Fibroblast of skin of right quadriceps (primary cell): ENCODE measurements at regions not wholly inside any gene's neighbourhood (a gene's known extent, or its start where the extent isn't known, plus 50 kb on each side); places are given as distances from the start of the nearest gene placed in this dataset.

Experiments
- DNase-seq: peaks from one replicate; pipeline ENCODE4 v3.0.0-alpha.2; 2013

GRCh38 chr6:752438-752837, 59.5 kb upstream of the EXOC2 start:
- DNase-seq = no peak

- no peak for DNase-seq
Measured at GRCh38 chr6:751765-752164, 58.8 kb upstream of the EXOC2 start.

GRCh38 chr6:747921-748320, 55.0 kb upstream of the EXOC2 start:
- DNase-seq = no peak

GRCh38 chr6:747028-747427, 54.1 kb upstream of the EXOC2 start:
- DNase-seq = no peak

GRCh38 chr6:744666-745353, 51.9 kb upstream of the EXOC2 start:
- no peak for DNase-seq

- no peak for DNase-seq
Measured at GRCh38 chr6:743320-744096, 50.6 kb upstream of the EXOC2 start.
